Retinal pigment epithelial cell (primary cell): ENCODE measurements at regions not wholly inside any gene's neighbourhood (a gene's known extent, or its start where the extent isn't known, plus 50 kb on each side); places are given as distances from the start of the nearest gene placed in this dataset.
"Not testable (repeated sequence)": the region's sequence is repeated elsewhere in the genome, so short reads cannot be mapped to it uniquely, and the experiment has no call there.

ENCODE experiments used
- DNase-seq: peaks from one replicate; pipeline ENCODE4 v3.0.0-alpha.2; 2010; ENCODE audit warnings: low read depth
- H3K4me3 ChIP-seq: 2 replicates; pipeline ENCODE4 v1.5.1; 2011; ENCODE audit warnings: mild to moderate bottlenecking, low read length, control low read depth, moderate library complexity
- CTCF ChIP-seq: conservative IDR thresholded peaks from 2 replicates; pipeline ENCODE4 v1.5.1; 2011; ENCODE audit warnings: low read depth, low read length, control low read depth, inconsistent platforms

- peak; percentile 53 for TF ChIP-seq CTCF
- no peak overlapping the region for H3K4me3 ChIP-seq
- DNase-seq: peak; percentile 35
These were observed 117.9 kb downstream of the ANXA1 start for GRCh38 chr9:73269430-73270101.

- peak; percentile 83 for DNase-seq
- no peak overlapping the region for H3K4me3 ChIP-seq
- no peak for TF ChIP-seq CTCF
These were observed 119.5 kb downstream of the ANXA1 start for GRCh38 chr9:73270967-73271721.

GRCh38 chr9:73280113-73280512, 128.4 kb downstream of the ANXA1 start:
- no peak for DNase-seq
- TF ChIP-seq CTCF: no peak
- no peak overlapping the region for H3K4me3 ChIP-seq

- no peak overlapping the region for H3K4me3 ChIP-seq
- no peak for DNase-seq
- no peak for TF ChIP-seq CTCF
These were observed 132.7 kb downstream of the ANXA1 start for GRCh38 chr9:73284377-73284776.

- H3K4me3 ChIP-seq: no peak overlapping the region
- no peak for TF ChIP-seq CTCF
- no peak for DNase-seq
These were observed 142.7 kb downstream of the ANXA1 start for GRCh38 chr9:73294336-73294735.

- DNase-seq: no peak
- no peak for TF ChIP-seq CTCF
These were observed 174.3 kb downstream of the ANXA1 start for GRCh38 chr9:73325983-73326382.

GRCh38 chr9:73327149-73327548, 175.5 kb downstream of the ANXA1 start:
- H3K4me3 ChIP-seq: no peak overlapping the region
- no peak for TF ChIP-seq CTCF
- no peak for DNase-seq

More at GRCh38 chr9:73325983-73326382, 174.3 kb downstream of the ANXA1 start:
- H3K4me3 ChIP-seq: no peak overlapping the region

- not testable (repeated sequence) for DNase-seq, H3K4me3 ChIP-seq
These were observed 185.5 kb downstream of the ANXA1 start for GRCh38 chr9:73337182-73337581.
